Stimulated activated CD4-positive, alpha-beta T cell treated with anti-CD3 and anti-CD28 coated beads, Interleukin-2, amount 100 ng/mL, for 48 hours (primary cell): ENCODE measurements at regions not wholly inside any gene's neighbourhood (a gene's known extent, or its start where the extent isn't known, plus 50 kb on each side); places are given as distances from the start of the nearest gene placed in this dataset.
"Not testable (repeated sequence)": the region's sequence is repeated elsewhere in the genome, so short reads cannot be mapped to it uniquely, and the experiment has no call there.

Experiments used
- DNase-seq, 2 donors: peaks; one replicate each; pipeline ENCODE4 v3.0.0-alpha.2; 2020

DNA sequence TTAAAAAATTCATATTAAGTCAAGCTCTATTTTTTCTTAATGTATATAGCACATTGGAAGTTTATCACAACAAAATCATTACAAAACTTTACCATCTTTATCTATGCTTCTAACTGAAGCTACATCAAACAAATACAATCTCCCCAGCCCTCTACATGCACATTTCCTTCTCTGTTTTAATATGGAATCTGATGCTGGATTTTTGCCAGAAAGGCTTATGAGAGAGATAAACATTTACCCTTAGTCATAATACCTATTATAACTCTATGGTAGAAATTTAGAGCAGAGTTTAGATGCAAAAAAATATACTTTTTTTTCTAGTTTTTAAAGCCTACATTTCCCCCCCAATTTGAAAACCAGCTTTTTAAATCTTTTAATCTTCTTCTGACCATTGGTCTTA is 1198.6 kb downstream of the GATA3 start:
- DNase-seq, result no peak

DNA sequence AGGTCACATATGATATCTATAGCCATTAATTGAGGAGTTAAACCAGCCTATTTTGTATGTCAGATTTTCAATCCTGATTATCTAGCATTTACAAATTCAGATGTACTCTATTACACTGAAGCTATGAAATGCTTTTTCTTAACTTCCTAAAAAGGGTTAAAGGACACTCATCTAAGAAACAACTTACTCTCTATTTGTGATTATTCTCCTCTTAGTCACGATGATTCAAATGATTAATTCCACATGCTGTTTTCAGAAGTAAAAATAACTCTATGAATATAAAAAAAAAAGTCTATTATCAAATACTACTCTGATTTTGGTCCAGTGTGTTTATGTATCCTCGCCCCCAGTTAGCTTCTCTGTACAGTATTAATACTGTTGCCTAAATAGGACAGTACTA is 1199.9 kb downstream of the GATA3 start:
- no peak for DNase-seq

DNA sequence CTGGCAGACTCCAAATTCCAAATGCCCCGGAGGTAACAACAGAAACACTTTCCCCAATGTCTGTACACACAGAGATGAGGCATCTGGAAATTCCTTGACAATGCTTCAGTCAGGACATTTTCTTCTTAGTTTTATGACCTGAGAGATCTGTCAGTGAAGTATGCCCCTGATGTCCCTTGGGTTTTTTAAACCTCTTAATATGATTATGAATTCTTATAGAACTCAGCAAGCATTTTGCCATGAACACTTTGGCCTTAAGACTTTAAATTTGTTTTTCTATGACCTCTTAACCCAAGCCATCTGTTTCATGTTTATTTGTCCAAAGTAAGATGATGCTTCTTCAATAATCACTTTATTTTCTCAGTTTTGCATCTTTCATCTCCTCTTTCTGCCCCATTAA is 1206.2 kb downstream of the GATA3 start:
- DNase-seq, result no peak

DNA sequence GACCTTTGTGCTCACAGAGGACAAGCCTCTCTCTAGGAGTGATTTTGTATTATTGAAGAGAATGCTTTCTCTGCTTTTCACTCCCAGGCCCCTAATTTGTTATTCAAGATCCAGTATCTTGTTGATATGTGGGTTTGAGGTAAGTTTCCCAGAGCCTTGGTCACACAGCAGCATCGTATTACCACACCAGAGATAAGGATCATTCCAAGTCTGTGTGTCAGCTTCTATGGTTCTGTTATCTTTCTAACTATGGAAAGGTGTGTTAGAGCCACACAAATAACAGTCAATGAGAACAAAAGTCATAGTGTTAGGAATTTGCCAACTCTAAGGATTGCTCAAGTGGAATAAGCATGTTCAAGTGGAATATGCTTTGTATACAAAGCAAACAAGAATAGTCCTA is 1208.3 kb downstream of the GATA3 start:
- DNase-seq, result no peak

DNA sequence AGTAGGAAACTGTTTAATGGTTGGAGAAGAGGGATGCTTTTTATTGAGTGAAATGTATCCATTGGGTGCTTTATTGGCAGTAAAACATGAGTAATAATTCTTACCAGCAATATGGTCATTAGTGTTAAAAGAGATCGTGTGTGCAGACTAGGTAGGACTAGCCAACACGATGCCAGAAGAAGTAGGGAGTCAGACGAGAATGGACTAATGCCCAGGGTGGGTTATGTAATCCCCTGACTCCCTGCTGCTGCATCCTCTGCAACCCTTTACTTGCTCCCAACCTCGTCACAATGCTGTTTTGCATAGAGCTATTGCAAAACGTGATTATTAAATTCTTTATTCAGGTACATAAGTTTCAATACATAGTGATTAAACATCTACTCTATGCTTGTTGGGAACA is 1213.7 kb downstream of the GATA3 start:
- no peak for DNase-seq

DNA sequence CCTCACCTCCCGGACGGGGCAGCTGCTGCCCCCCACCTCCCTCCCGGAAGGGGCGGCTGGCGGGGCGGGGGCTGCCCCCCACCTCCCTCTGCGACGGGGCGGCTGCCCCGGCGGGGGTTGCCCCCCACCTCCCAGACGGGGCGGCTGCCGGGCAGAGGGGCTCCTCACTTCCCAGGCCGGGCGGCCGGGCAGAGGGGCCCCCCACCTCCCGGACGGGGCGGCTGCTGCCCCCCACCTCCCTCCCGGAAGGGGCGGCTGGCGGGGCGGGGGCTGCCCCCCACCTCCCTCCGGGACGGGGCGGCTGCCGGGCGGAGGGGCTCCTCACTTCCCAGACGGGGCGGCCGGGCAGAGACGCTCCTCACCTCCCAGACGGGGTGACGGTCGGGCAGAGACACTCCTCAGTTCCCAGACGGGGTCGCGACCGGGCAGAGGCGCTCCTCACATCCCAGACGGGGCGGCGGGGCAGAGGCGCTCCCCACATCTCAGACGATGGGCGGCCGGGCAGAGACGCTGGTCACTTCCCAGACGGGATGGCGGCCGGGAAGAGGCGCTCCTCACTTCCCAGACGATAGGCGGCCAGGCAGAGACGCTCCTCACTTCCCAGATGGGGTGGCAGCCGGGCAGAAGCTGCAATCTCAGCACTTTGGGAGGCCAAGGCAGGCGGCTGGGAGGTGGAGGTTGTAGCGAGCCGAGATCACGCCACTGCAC is 1218.8 kb downstream of the GATA3 start:
- DNase-seq, result not testable (repeated sequence)

DNA sequence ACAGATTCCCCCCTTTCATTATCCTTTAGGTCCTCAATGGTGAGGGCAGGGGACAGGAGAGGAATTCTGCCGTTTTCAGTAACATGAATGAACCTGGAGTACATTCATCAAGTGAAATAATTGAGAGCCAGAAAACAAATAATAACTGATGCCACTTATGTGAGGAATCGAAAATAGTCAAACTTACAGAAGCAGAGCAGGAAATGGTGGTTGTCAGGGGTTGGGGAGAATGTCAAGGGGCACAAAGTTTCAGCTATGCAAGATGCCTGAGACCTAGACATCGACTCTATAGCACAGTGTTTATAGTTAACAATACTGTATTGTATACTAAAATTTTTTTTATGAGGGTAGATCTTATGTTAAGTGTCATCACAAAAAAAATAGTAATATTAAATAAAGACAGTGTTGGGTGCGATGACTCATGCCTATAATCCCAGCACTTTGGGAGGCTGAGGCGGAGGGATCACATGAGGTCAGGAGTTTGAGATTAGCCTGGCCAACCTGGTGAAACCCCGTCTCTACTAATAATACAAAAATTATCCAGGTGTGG is 1219.8 kb downstream of the GATA3 start:
- no peak for DNase-seq

DNA sequence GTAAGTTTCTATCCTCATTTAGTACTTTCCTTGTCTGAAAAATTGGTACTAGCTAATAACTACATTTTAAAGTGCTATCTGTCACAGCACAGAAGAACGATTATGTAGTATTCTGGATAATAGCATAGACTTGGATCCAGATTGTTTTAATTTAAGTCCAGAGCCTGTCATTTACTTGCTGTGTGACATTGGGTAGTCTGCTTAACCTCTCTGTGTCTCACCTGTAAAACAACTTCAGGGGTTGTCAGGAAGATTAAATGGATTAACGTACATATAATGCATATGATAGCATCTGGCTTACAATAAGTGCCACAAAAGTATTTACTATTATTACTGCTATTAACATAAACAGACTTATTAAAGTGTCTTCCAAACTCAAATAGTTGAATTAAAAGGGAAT is 1221.4 kb downstream of the GATA3 start:
- DNase-seq, result no peak

DNA sequence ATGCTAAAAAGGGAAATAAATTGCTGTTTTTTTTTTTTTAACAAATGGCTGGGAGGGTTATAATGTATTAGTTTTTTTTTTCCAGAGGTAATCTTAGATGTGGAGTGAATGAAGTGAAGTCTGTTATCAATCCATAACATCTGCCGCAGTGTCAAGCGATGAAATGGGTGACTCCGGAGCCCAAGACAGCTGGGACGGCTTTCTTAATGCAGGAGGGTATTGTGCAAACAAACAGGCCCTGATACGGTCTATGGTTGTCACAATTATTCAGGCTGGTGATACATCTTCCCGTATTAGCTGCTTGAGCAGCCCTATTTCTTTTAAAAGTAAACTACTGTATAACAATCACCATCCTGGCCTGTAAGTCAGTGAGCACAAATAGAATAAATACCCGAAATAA is 1231.2 kb downstream of the GATA3 start:
- no peak for DNase-seq

DNA sequence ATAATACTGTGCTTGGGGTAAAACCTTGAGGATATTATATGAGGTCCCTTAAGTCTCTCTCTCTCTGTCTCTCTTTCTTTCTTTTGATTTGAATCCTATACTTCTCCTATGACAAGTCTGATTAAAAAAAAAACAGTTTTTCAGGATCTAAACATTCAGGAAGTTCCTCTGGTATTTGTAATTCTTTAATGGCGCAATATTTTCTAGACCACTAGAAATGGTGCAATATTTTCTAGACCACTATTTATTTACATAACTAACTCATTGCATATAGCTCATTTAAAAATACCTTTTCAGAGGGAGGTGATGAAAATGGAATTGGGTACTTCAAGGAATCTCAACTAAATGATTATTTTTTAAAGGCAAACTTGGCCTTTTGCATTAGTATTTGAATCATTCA is 1235.3 kb downstream of the GATA3 start:
- no peak for DNase-seq

DNA sequence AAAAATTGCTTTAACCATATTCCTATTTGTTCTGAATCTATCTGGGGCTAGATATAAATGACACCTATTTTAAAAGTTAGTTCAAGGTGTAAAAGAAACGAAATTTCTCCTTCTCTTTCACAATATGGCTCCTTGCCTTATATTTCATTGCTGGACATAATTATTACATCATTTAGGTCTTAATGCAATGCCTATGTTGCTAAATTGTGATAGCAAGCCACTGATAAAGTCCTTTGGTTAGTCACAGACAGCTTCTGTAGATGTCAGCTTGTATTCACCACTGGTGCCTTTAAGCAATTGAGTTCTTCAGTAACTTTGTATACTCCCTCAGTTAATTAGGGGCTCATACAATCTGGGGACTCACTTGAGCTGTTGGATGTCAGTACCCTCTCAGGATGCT is 1236.6 kb downstream of the GATA3 start:
- DNase-seq, result no peak

DNA sequence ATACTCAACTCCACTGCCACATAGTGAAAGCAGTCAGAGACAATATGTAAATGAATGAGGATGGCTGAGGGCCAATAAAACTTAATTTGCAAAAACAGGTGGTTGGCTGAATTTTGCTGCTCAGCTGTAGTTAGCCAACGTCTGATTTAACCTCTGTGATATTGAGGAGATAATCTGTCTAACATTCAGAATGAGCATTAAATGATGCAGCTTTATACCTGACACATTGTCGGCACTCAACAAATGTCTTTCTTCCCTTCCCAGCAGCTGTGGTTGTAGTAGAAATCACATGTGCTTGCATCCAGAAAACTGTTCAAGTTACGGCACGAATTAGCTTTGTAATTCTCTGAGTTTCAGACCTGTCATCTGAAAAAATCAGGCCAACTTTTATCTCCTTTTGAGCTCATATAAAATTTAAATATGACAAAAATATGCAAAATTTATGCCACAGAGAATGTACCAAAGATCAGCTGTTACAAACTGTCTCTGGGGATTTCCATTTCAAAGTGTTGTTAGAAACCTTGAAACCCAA is 1239.7 kb downstream of the GATA3 start:
- no peak for DNase-seq

DNA sequence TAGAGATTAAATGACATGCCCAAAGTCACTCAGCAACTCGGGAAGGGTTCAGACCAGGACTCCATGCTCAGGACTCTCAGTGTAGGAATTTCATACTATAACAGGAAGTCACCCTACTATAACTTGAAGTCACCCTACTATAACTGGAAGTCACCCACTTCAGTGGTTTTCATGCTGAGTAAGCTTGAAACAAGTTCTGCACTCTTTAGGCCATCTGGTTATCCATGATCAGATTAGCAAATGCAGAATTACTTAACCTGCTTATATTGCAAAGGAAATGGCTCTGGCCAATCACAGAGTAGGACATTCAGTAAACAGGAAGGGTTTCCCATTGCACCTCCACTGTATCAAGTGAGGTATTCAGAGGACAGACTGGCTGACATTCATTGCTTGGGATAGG is 1240.4 kb downstream of the GATA3 start:
- no peak for DNase-seq

DNA sequence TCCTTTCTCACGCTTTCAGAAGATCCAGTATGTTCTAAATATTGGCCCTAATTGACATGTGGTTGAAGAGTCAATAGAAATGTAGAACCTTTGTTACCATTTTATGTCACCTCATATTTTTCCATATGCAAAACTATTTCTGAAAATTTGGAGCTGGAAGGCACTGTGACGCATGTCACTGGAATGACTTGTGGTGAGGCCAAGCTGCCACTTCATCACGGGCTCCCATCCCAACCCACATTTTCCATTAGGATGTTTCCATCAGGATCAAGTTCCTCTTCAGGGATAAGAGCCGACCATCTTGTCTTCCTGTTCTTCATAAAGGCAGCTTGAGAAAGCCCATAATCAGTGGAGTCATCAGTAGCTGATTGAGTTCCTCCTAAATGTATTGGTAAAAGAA is 1241.7 kb downstream of the GATA3 start:
- DNase-seq, result no peak

DNA sequence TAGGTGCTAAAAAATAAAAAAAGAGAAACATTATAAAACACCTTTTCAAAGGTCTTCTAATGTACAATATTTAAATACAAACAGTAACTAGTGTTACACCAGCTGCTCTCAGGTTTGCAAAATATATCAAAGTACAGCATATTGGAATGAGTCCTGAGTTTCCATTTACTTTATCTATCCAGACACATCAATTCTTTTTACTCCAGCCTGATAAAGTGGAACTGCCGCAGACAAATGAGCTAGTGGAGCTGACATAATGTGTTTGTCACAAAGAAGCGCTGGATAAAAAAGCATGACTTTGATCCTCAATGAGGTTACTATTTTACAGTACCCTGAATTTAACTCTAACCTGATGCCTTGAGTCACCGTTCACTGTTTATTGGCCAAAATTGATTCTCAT is 1243.1 kb downstream of the GATA3 start:
- DNase-seq, result no peak

DNA sequence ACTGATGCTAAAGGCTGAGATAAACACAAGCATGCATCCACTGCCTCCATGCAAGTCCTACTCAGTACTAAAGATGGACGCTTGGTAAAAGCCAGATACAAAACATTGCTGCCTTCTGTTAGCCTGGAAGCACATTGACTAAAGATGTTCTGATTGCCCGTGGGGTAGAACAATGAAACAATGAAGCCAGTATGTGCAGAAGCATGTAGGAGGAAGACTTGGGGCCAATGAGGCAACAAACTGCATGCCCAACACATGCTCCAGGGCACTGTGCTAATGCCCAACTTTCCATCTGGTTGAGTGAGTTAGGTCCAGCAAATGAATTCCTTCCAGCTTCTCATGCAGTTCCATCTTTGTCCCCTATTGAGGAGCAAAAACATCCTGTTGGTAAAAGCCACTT is 1245.5 kb downstream of the GATA3 start:
- no peak for DNase-seq

DNA sequence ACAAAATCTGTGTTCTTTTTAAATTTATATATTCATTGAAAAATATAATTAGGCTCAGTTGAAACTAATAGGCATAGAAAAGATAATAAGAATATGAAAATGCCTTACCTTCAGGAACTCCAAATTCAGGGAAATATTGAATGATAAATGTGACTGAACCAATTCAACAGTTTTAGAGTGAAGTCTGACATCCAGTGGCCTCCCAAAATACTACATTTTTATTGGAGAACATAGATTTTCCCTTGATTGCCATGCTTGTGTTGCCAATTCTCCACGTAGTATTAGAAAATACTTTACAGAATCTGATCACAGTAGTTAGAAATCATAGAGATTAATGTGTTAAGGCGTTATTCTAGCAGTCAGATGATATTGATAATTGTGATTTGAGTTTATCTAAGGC is 1246.7 kb downstream of the GATA3 start:
- no peak for DNase-seq

DNA sequence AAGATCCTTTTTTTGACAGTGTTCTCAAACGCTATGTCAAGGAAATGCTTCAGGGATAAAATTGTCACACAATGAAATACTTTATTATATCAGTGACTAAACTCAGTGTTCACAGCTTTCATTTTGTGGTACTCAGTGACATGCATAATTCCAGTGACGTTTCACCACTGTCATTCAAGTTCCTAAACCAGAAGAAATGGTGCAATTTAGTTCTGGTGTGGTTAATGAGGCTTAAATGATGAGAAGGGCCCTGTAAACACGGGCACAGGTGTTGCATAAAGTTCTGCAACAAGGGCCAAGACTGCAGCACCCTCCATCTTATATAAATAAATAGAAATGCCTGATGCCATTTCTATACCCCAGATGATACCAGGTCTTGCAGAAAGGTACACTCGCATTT is 1247.1 kb downstream of the GATA3 start:
- no peak for DNase-seq

DNA sequence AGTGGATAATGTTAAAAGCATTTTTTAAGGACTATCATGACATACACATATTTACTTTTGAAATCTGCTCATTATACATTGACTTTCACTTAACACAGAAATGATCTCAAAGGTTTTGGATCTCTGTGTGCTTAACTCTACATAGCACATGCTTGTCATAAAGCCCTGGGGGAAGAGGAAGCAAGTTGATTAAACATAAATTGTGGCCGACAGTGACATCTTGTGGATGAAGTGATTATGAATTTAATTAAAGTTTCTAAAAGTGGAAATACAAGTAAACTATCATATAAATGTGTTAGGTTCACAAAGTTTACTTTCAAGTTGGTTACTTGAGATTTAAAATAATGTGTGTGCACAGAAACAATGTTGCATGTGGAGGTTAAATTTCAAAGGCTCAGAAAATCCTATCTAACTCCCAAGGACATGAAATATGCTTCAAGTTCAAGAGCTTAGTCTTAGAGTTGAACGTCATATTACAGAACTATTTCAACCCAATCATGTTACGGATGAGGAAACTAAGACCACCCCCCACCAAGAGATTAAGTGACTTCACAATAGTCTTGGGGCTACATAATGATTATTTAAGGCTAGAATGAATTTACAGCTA is 1247.8 kb downstream of the GATA3 start:
- DNase-seq, result peak; percentile 15 to 31

DNA sequence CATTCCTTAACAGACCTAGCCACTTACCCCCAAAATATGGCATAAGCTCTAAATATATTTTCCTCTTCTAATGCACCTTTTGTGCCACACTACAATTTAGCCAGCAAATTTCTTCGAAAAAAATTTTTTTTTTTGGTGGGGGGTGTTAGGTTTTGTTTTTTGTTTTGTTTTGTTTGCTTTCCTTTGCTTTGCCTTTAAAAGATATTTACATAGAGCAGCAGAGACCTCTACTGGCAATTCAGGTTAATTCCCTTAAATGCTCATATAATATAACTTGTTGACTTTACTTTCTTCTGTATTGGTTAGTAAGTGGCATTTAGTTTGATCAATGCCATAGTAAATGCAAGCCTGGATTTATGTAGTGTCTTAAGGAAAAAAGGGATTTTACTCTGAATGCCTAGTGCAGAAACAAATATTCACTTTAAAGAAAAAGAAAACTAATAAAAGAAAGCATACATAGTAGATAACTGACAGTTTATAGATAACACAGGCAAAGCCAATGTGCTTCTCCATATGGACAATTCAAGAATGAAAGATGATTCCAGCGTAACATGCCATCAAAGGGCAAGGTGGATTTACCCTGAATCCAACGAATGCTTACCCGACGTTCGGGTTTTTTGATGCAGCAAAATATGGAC is 1250.6 kb downstream of the GATA3 start:
- no peak for DNase-seq

DNA sequence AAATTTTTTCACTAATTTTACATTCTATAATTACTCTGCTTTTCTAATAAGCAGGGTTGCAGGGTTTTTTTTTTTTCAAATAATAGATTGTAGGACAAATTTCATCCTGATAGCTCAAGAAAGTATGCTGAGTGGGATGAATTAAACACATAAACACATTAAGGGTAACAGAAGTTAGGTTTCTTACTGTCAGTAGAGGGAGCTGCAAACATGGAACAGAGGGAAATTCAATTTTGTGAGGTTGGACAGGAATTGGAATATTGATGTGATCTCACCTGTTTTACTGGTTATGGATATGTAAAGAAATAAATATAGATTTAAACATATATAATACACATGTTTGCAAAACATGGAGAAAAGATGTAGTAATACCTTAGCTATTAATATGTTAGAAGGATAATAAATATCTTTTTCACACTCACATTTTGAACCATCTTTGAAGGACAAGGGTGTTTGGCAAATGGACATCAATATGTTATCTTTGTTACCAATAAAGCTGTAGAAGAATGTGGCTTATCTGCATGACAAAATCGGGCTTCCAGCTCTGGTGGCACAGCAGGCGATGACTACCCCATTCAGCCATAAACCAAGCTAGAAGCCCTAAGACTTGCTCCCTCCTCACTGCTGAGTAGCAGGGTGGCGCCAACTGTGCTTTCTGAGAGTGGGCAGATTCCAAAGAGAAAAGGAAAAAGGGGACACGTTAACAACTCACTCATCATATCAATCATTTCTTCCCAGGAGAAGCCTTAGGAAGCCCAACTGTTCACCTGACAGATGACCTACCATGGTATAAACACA is 1257.4 kb downstream of the GATA3 start:
- no peak for DNase-seq

DNA sequence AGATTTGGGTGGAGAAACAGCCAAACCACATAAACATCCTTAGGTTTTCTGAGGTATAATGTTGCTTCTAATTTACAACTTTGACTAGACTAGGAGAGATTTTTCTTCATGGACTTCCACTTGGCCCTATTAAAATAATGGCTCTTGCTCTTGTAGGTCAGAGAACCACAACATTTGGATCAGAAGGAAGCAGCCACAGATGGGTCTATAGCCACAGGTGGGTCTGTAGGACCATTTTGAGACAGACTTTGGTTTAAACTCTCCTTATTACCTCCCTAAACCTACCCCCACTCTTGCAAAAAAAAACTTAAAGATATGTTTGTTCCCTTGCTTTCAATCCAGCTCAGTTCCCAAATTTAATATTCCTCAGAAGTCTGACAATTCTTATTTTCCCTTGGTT is 1260.8 kb downstream of the GATA3 start:
- no peak for DNase-seq

DNA sequence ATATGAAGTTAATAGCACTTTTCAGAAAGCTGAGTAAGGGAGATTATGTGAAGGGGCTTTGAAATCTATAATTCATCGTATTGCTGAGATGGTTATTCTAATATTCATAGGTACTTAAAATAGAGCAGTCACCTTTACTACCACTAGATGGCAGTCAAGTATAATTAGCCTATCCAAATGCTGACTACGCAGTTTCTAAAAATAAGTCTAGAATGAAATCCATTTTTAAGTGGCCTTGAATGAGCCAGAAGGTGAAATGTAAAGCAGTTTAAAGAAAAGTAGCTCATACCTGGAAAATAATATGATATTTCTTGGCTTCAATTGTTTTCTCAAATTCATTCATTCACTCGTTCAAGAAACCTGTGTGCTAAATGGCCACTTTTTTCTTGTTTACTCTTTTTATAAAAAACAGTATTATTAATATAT is 1277.1 kb downstream of the GATA3 start:
- no peak for DNase-seq
